Immature natural killer cell (primary cell): ENCODE measurements at regions not wholly inside any gene's neighbourhood (a gene's known extent, or its start where the extent isn't known, plus 50 kb on each side); places are given as distances from the start of the nearest gene placed in this dataset.
"Not testable (repeated sequence)": the region's sequence is repeated elsewhere in the genome, so short reads cannot be mapped to it uniquely, and the experiment has no call there.

ENCODE experiments used
- DNase-seq, 3 donors: peaks; one replicate each; pipeline ENCODE4 v3.0.0; 2022; ENCODE audit warnings: mixed read lengths in 1 of 3
- H3K27ac Mint-ChIP-seq, 6 donors: one replicate each; pipeline ENCODE4 v1.8.0; 2020; ENCODE audit warnings: mixed read lengths in 6 of 6, mild to moderate bottlenecking in 5 of 6, inconsistent platforms in 4 of 6, moderate library complexity in 3 of 6
- H3K27me3 Mint-ChIP-seq, 3 donors: one replicate each; pipeline ENCODE4 v1.8.0; 2020 to 2021; ENCODE audit warnings: low read depth in 3 of 3, mild to moderate bottlenecking in 3 of 3, mixed read lengths in 3 of 3, moderate library complexity in 3 of 3, inconsistent platforms in 1 of 3
- H3K36me3 Mint-ChIP-seq, 3 donors: one replicate each; pipeline ENCODE4 v1.8.0; 2020; ENCODE audit warnings: mixed read lengths in 3 of 3, inconsistent platforms in 2 of 3, mild to moderate bottlenecking in 2 of 3
- H3K4me1 Mint-ChIP-seq, 2 donors: one replicate each; pipeline ENCODE4 v1.8.0; 2020; ENCODE audit warnings: inconsistent platforms in 2 of 2, mild to moderate bottlenecking in 2 of 2, mixed read lengths in 2 of 2, moderate library complexity in 1 of 2
- H3K4me3 Mint-ChIP-seq, 5 donors: one replicate each; pipeline ENCODE4 v1.8.0; 2020; ENCODE audit warnings: mild to moderate bottlenecking in 5 of 5, mixed read lengths in 5 of 5, inconsistent platforms in 3 of 5, moderate library complexity in 3 of 5
- H3K9me3 Mint-ChIP-seq, 6 donors: one replicate each; pipeline ENCODE4 v1.8.0; 2020; ENCODE audit warnings: mild to moderate bottlenecking in 6 of 6, mixed read lengths in 6 of 6, inconsistent platforms in 4 of 6, moderate library complexity in 3 of 6

DNA sequence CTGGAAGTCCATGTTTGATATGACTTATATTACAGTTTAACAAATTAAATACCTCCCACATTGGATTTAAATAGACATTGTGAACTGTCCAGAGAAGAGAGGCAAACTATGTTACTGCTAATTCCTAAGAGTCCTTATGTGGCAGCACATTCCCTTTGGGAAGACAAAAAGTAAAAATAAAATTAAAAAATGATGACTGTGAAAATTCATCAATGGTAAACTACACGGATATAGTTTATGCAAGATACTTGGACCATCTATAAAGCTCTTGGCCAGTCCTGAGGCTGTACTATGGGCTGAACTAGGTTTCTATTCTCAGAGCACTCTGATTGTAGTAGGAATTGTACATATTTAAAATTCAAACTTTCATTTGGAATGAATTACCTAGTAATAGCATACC is 206.4 kb downstream of the LRRK2 start:
- H3K27me3 Mint-ChIP-seq = peaks cover 0 to 2% (median 2%) of the 10 kb centered on the region in 3 donors
- DNase-seq = no peak
- peaks cover 0 to 6% (median 0%) of the 10 kb centered on the region in 6 donors for H3K9me3 Mint-ChIP-seq
- no peak overlapping the region for H3K27ac Mint-ChIP-seq
- no peaks in the 10 kb centered on the region for H3K4me1 Mint-ChIP-seq
- H3K36me3 Mint-ChIP-seq = no peaks in the 10 kb centered on the region
- H3K4me3 Mint-ChIP-seq = no peak overlapping the region

- no peaks in the 10 kb centered on the region for H3K27me3 Mint-ChIP-seq
- no peak overlapping the region for H3K27ac Mint-ChIP-seq
- H3K4me3 Mint-ChIP-seq = no peak overlapping the region
- peaks cover 0 to 19% (median 4%) of the 10 kb centered on the region in 6 donors for H3K9me3 Mint-ChIP-seq
- H3K4me1 Mint-ChIP-seq = no peaks in the 10 kb centered on the region
- no peak for DNase-seq
- no peaks in the 10 kb centered on the region for H3K36me3 Mint-ChIP-seq
Observed at GRCh38 chr12:40435251-40435650, 210.5 kb downstream of the LRRK2 start.

- DNase-seq = no peak
- peaks cover 0 to 20% (median 5%) of the 10 kb centered on the region in 6 donors for H3K9me3 Mint-ChIP-seq
- no peaks in the 10 kb centered on the region for H3K4me1 Mint-ChIP-seq
- no peak overlapping the region for H3K27ac Mint-ChIP-seq
- no peak overlapping the region for H3K4me3 Mint-ChIP-seq
- no peaks in the 10 kb centered on the region for H3K36me3 Mint-ChIP-seq
- H3K27me3 Mint-ChIP-seq = no peaks in the 10 kb centered on the region
Observed at GRCh38 chr12:40435951-40436350, 211.2 kb downstream of the LRRK2 start.

DNA sequence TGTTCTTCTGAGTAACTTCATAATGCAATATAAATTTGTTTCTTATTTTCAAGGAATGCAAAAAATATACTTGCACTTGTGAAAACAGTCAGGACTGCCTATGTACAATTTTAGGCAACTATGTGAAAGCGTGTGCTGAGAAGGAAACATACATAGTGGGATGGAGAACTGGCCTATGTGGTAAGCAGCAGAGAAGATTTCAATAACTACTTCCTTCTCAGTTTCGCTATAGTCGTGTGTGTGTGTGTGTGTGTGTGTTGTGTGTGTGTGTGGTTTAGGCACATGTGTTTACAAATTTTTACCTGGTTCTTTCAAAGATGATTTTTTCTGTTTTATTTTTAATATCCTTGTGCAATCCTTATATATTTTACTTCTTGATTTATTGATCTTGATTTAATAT is 211.8 kb downstream of the LRRK2 start:
- H3K4me3 Mint-ChIP-seq = no peak overlapping the region
- H3K4me1 Mint-ChIP-seq = no peaks in the 10 kb centered on the region
- no peak overlapping the region for H3K27ac Mint-ChIP-seq
- DNase-seq = no peak
- peaks cover 0 to 21% (median 5%) of the 10 kb centered on the region in 6 donors for H3K9me3 Mint-ChIP-seq
- no peaks in the 10 kb centered on the region for H3K36me3 Mint-ChIP-seq
- H3K27me3 Mint-ChIP-seq = no peaks in the 10 kb centered on the region

- Mint-ChIP-seq H3K27ac (no peak overlapping the region), H3K36me3 (no peaks in the 10 kb centered on the region), H3K27me3 (no peaks in the 10 kb centered on the region), H3K4me3 (no peak overlapping the region), H3K9me3 (peaks cover 0 to 19% (median 6%) of the 10 kb centered on the region in 6 donors), H3K4me1 (no peaks in the 10 kb centered on the region)
- no peak for DNase-seq
Observed at GRCh38 chr12:40439771-40440492, 215.1 kb downstream of the LRRK2 start.

DNA sequence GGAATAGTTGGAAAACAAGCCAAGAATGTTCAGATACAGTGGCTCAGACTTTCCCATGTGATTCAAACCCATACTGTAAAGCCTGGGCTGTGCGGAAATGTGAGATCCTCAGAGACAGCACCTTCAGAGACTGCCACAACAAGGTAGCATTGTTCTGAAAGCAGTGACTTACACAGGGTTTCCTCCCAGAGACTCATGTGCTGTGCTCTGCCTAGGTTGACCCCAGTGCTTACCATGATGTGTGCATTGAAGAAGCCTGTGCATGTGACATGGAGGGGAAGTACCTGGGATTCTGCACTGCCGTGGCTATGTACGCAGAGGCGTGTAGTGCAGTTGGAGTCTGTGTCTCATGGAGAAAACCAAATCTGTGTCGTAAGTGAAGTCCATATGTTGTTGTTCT is 219.4 kb downstream of the LRRK2 start:
- Mint-ChIP-seq H3K4me1 (no peaks in the 10 kb centered on the region), H3K36me3 (no peaks in the 10 kb centered on the region), H3K4me3 (no peak overlapping the region), H3K9me3 (peaks cover 0 to 13% (median 2%) of the 10 kb centered on the region in 6 donors), H3K27me3 (no peaks in the 10 kb centered on the region), H3K27ac (no peak overlapping the region)
- no peak for DNase-seq

- Mint-ChIP-seq H3K9me3 (peaks cover 0 to 5% (median 0%) of the 10 kb centered on the region in 6 donors), H3K4me1 (no peaks in the 10 kb centered on the region), H3K36me3 (no peaks in the 10 kb centered on the region), H3K4me3 (no peak overlapping the region), H3K27me3 (no peaks in the 10 kb centered on the region), H3K27ac (no peak overlapping the region)
- no peak for DNase-seq
Observed at GRCh38 chr12:40446385-40446784, 221.6 kb downstream of the LRRK2 start.

GRCh38 chr12:40448523-40448922 is 223.7 kb downstream of the LRRK2 start:
- H3K9me3 Mint-ChIP-seq, H3K4me3 Mint-ChIP-seq, H3K36me3 Mint-ChIP-seq, H3K4me1 Mint-ChIP-seq, DNase-seq, H3K27ac Mint-ChIP-seq, H3K27me3 Mint-ChIP-seq: not testable (repeated sequence)

- Mint-ChIP-seq H3K4me1 (no peaks in the 10 kb centered on the region), H3K36me3 (no peaks in the 10 kb centered on the region), H3K4me3 (no peak overlapping the region), H3K27me3 (no peaks in the 10 kb centered on the region), H3K9me3 (peaks cover 0 to 3% (median 0%) of the 10 kb centered on the region in 6 donors), H3K27ac (no peak overlapping the region)
- no peak for DNase-seq
Observed at GRCh38 chr12:40451661-40452060, 226.9 kb downstream of the LRRK2 start.

- no peaks in the 10 kb centered on the region for H3K4me1 Mint-ChIP-seq
- no peak overlapping the region for H3K27ac Mint-ChIP-seq
- H3K4me3 Mint-ChIP-seq = no peak overlapping the region
- H3K27me3 Mint-ChIP-seq = peaks cover 0 to 1% (median 0%) of the 10 kb centered on the region in 3 donors
- H3K36me3 Mint-ChIP-seq = peaks cover 0 to 4% (median 0%) of the 10 kb centered on the region in 3 donors
- DNase-seq = no peak
- H3K9me3 Mint-ChIP-seq = peaks cover 8 to 29% (median 12%) of the 10 kb centered on the region in 6 donors
Observed at GRCh38 chr12:40464121-40464520, 228.1 kb upstream of the CNTN1 start.

DNA sequence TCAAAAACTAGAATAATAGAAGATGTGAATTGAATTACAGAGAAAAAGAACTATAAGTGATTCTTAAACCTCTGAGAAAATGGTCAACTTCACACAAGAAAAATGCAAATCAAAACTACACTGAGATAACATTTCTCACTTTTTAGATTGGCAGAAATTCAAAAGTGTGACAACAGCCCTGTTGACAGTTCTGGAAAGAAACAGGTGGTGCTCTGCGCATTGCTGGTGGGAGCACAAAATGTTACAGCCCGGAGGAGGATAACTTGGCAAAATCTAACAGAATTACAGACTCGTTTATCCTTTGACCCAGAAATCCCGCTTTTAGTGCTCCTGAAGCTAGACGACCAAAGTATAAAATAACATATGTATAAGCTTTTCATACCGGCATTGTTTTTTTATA is 222.5 kb upstream of the CNTN1 start:
- Mint-ChIP-seq H3K4me1 (no peaks in the 10 kb centered on the region), H3K9me3 (peaks cover 0 to 11% (median 4%) of the 10 kb centered on the region in 6 donors), H3K27me3 (peaks cover 0 to 1% (median 0%) of the 10 kb centered on the region in 3 donors), H3K4me3 (no peak overlapping the region), H3K27ac (no peak overlapping the region), H3K36me3 (no peaks in the 10 kb centered on the region)
- no peak for DNase-seq

DNA sequence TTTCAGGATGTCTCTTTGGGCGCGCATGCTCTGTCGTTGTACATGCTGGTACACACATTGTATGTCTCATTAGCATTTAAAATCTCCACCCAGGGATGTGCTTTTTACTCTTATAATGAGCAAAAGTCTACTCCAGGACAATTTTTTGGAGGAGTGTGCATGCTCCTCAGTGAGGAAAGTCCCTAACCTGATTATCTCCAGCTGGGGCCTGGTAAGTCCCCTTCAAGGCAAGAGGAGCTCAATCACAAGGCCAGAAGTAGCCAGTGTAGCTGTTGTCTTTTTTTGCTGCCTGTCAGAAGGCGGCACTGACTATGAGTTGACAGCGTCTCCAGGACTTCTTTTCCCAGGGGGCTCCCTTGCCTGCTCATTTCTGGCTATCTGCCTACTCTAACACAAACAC is 218.3 kb upstream of the CNTN1 start:
- H3K36me3 Mint-ChIP-seq = peaks cover 0 to 1% (median 0%) of the 10 kb centered on the region in 3 donors
- peaks cover 0 to 13% (median 5%) of the 10 kb centered on the region in 6 donors for H3K9me3 Mint-ChIP-seq
- H3K4me3 Mint-ChIP-seq = no peak overlapping the region
- no peak overlapping the region for H3K27ac Mint-ChIP-seq
- H3K27me3 Mint-ChIP-seq = peaks cover 0 to 2% (median 0%) of the 10 kb centered on the region in 3 donors
- H3K4me1 Mint-ChIP-seq = no peaks in the 10 kb centered on the region
- DNase-seq = no peak

DNA sequence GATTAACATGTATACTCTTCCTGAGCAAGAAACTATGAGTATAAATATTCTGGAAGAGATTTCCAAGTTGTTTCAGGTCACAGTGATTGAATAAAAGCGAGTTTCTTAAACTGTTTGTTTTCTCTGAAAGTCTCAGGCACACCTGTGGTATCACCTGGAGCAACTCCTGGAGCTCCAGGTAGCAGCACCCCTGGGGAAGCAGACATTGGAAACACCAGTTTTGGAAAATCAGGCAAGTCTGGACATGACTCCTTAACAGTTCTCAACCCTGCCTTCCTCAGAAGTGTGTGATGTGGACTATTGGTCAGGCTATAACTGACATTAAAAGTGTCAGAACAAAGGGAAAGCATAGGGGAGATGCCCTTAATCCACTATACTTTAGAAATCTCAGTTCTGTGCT is 217.6 kb upstream of the CNTN1 start:
- Mint-ChIP-seq H3K4me1 (no peaks in the 10 kb centered on the region), H3K4me3 (no peak overlapping the region), H3K9me3 (peaks cover 4 to 20% (median 9%) of the 10 kb centered on the region in 6 donors), H3K27ac (no peak overlapping the region), H3K27me3 (peaks cover 0 to 5% (median 3%) of the 10 kb centered on the region in 3 donors), H3K36me3 (peaks cover 0 to 8% (median 0%) of the 10 kb centered on the region in 3 donors)
- no peak for DNase-seq

GRCh38 chr12:40499856-40500255 is 192.4 kb upstream of the CNTN1 start:
- H3K4me1 Mint-ChIP-seq = no peaks in the 10 kb centered on the region
- no peaks in the 10 kb centered on the region for H3K36me3 Mint-ChIP-seq
- H3K27ac Mint-ChIP-seq = no peak overlapping the region

GRCh38 chr12:40502322-40502721 is 189.9 kb upstream of the CNTN1 start:
- DNase-seq = no peak

More at GRCh38 chr12:40499856-40500255, 192.4 kb upstream of the CNTN1 start:
- Mint-ChIP-seq H3K4me3 (no peak overlapping the region), H3K9me3 (peaks cover 0 to 27% (median 7%) of the 10 kb centered on the region in 6 donors), H3K27me3 (no peaks in the 10 kb centered on the region)
- no peak for DNase-seq

More at GRCh38 chr12:40502322-40502721, 189.9 kb upstream of the CNTN1 start:
- Mint-ChIP-seq H3K4me3 (no peak overlapping the region), H3K36me3 (no peaks in the 10 kb centered on the region), H3K27me3 (no peaks in the 10 kb centered on the region), H3K27ac (no peak overlapping the region), H3K4me1 (no peaks in the 10 kb centered on the region), H3K9me3 (peaks cover 0 to 31% (median 9%) of the 10 kb centered on the region in 6 donors)
